Stimulated activated naive CD4-positive, alpha-beta T cell (primary cell): ENCODE measurements at regions not wholly inside any gene's neighbourhood (a gene's known extent, or its start where the extent isn't known, plus 50 kb on each side); places are given as distances from the start of the nearest gene placed in this dataset.
"Not testable (repeated sequence)": the region's sequence is repeated elsewhere in the genome, so short reads cannot be mapped to it uniquely, and the experiment has no call there.

Experiments
- DNase-seq, 6 experiments: peaks; one replicate each; lab custom pipeline; 2025; lab: John Stamatoyannopoulos, UW

DNA sequence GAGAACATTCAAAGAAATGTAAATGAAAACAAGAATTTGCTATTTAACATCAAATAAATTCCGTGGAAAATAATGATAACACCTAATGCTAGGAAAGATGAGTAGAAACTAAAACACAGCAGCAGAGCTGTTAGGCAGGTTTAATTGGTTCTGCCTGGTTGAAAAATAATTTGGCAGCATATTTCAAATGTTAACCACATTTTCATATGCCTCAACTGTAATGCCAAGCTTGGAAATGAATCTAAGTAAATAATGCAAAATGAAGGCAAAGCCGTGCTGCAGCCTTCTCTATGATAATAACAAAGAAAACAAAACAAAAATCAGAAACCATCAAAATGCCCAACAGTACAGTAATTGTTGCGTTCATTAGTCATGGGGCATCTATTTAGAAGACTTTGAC is 79.9 kb upstream of the MSX2 start:
- no peak for DNase-seq

DNA sequence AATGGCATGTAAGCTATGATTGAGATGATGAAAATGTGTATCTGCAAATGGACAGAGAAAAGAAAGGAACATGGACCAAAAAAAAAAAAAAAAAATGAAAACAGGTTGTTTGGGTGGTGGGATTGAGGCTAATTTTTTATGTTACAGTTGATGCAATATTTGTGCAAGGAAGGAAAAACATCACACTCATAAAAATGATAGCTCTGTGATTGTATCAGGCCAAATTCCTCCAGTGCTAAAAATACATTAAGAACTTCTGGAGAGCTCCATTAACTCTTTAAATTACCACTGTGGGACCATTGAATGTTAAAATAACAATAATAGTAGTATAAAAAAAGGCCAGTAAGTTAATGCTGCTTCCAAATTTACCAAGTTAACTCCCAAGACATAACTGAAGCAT is 79.5 kb upstream of the MSX2 start:
- no peak for DNase-seq

GRCh38 chr5:174645677-174646076 is 78.7 kb upstream of the MSX2 start:
- no peak for DNase-seq

DNA sequence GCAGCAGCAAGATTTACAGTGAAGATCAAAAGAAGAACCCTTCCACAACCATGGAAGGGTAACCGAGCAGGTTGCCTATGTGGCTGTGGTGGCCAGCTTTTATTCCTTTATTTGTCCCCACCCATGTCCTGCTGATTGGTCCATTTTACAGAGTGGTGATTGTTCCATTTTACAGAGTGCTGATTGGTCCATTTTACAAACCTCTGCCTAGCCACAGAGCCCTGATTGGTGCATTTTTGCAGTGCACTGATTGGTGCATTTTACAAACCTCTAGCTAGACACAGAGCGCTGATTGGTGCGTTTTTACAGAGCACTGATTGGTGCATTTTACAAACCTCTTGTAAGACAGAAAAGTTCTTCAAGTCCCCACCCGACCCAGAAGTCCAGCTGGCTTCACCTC is 75.8 kb upstream of the MSX2 start:
- DNase-seq = not testable (repeated sequence)

- no peak for DNase-seq
Observed at GRCh38 chr5:174649391-174649790, 75.0 kb upstream of the MSX2 start.

GRCh38 chr5:174654442-174654841 is 69.9 kb upstream of the MSX2 start:
- no peak for DNase-seq

GRCh38 chr5:174655351-174655750 is 69.0 kb upstream of the MSX2 start:
- no peak for DNase-seq

- no peak for DNase-seq
Observed at GRCh38 chr5:174664180-174664850, 60.1 kb upstream of the MSX2 start.

DNA sequence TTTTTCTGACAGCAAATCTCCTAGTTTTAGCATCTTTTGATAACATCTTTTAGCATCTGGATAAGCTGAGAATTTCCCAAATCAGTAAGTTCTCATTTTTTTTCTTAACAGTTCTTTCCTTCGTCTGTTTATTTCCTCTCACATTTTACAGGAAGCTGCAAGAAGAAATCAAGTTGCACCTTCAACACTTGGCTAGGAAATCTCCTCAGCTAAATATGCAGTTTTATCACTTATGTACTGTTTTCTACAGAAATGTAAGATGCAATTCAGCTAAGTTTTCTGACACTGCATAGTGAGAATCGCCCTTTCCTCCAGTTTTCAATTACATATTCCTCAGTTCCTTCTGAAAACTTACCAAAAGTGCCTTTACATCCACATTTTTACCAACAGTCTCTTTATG is 59.0 kb upstream of the MSX2 start:
- DNase-seq = no peak

DNA sequence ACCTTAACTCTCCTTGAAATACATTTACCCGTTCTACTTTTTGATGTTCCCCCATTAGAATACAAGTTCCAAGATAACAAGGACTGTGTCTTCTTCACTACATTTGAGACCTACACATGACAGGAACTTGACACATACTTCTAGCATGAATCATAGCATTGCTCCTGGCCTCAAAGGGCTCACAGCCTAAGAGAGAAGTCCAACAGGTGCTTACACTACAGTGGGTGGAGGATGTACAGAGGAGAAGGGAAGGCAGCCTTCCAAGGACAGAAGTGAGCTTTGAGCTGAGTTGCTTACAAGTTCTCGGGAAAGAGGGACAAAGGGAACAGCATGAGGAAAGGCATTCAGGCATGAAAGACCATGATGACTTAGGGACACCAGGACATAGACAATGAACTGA is 56.9 kb upstream of the MSX2 start:
- DNase-seq = no peak

GRCh38 chr5:174668349-174668748 is 56.0 kb upstream of the MSX2 start:
- DNase-seq = no peak
